ENCODE measurements at regions not wholly inside any gene's neighbourhood (a gene's known extent, or its start where the extent isn't known, plus 50 kb on each side); places are given as distances from the start of the nearest gene placed in this dataset.

- SMC1A ChIA-PET (ENCODE audit: uncharacterized antibody, unreplicated experiment), result no interaction called here
- Histone ChIP-seq H2AFZ (ENCODE audit: control insufficient read depth, low read depth, low read length) (no peak overlapping the region), H3K9me3 (replicated peaks; ENCODE audit: control insufficient read depth, insufficient read depth, low read length) (no peaks in the 10 kb centered on the region), H3K4me1 (ENCODE audit: control insufficient read depth, insufficient read depth, low read length) (no peaks in the 10 kb centered on the region), H3K27me3 (replicated peaks in 1 of 2; ENCODE audit: control insufficient read depth in 2 of 2, insufficient read depth in 2 of 2, low read length in 1 of 2) (no peaks in the 10 kb centered on the region; a peak in 1 of 4 replicates), H3K36me3 (ENCODE audit: control insufficient read depth in 2 of 2, insufficient read depth in 2 of 2, low read length in 1 of 2) (no peaks in the 10 kb centered on the region), H3K9ac (ENCODE audit: control insufficient read depth, insufficient read depth, low read length) (no peak overlapping the region), H4K20me1 (ENCODE audit: control insufficient read depth, insufficient read depth) (no peaks in the 10 kb centered on the region), H3K79me2 (ENCODE audit: control insufficient read depth, insufficient read depth, low read length) (no peaks in the 10 kb centered on the region), H3K4me3 (no peak overlapping the region), H3K27ac (ENCODE audit: control insufficient read depth, insufficient read depth) (no peak overlapping the region), H3K4me2 (ENCODE audit: control insufficient read depth, insufficient read depth) (no peak overlapping the region)
- RAD21 ChIA-PET (ENCODE audit: unreplicated experiment), result no interaction called here
- POLR2A ChIA-PET, result no interaction called here
- in situ Hi-C loops (cut with MboI) (no loop called here), intact Hi-C loops (cut with micrococcal nuclease; ENCODE audit: unreplicated experiment) (no loop called here)
- FAIRE-seq (no peak), ATAC-seq (no peak), DNase-seq (ENCODE audit: low read depth, low spot score) (no peak)
- CTCF ChIA-PET, result no interaction called here
- BruUV-seq (replicated peaks), result no TSS peak
- WGBS (ENCODE audit: insufficient coverage, insufficient replicate concordance, low lambda C conversion rate, missing lambda C conversion rate), result 0% methylated on average over 2 of the region's 2 CpGs
- no peak for TF ChIP-seq SKIL (IDR thresholded peaks at IDR 0.05; ENCODE audit: low read depth, poor library complexity, severe bottlenecking)
- TF ChIP-seq HSF1 (IDR thresholded peaks at IDR 0.05; ENCODE audit: low read depth, low read length), result no peak
- no peak for TF ChIP-seq IKZF1 (conservative IDR thresholded peaks at IDR 0.05)
- TF ChIP-seq SIX5 (IDR thresholded peaks at IDR 0.05; ENCODE audit: low read depth, low read length, severe bottlenecking), result no peak
- TF ChIP-seq ATF2 (IDR thresholded peaks at IDR 0.05; ENCODE audit: low read length), result no peak
- no peak for TF ChIP-seq PKNOX1 (IDR thresholded peaks at IDR 0.05)
- TF ChIP-seq HCFC1 (IDR thresholded peaks at IDR 0.05; ENCODE audit: low read length), result no peak
- no peak for TF ChIP-seq RELB (IDR thresholded peaks at IDR 0.05; ENCODE audit: low read depth)
- no peak for TF ChIP-seq RFX5 (IDR thresholded peaks at IDR 0.05; ENCODE audit: low read depth, low read length)
Observed at GRCh38 chr7:47034180-47034579, 547.7 kb downstream of the TNS3 start.
